Astrocyte (in vitro differentiated cells and primary cell): ENCODE measurements at regions not wholly inside any gene's neighbourhood (a gene's known extent, or its start where the extent isn't known, plus 50 kb on each side); places are given as distances from the start of the nearest gene placed in this dataset.

Experiments
- DNase-seq: peaks from one replicate; pipeline ENCODE4 v3.0.0-alpha.2; 2010; ENCODE audit warnings: low read depth
- FAIRE-seq: peaks from 2 replicates; lab custom pipeline; 2011; peaks lifted over from hg19 to GRCh38; lab: Jason Lieb, UNC
- H2AFZ ChIP-seq: 2 replicates; pipeline ENCODE4 v1.6.0; 2012; ENCODE audit warnings: low read depth, low read length, inconsistent platforms
- H3K27ac ChIP-seq: 2 replicates; pipeline ENCODE4 v1.5.1; 2011; ENCODE audit warnings: low read depth, low read length, inconsistent platforms
- H3K27me3 ChIP-seq: 2 replicates; pipeline ENCODE4 v1.6.0; 2011; ENCODE audit warnings: low read length, inconsistent platforms; ENCODE audit not compliant: insufficient read depth
- H3K36me3 ChIP-seq: 2 replicates; pipeline ENCODE4 v1.5.1; 2011; ENCODE audit warnings: low read length, inconsistent platforms; ENCODE audit not compliant: insufficient read depth
- H3K4me1 ChIP-seq: 2 replicates; pipeline ENCODE4 v1.5.1; 2011; ENCODE audit warnings: low read length, inconsistent platforms; ENCODE audit not compliant: insufficient read depth
- H3K4me2 ChIP-seq: 2 replicates; pipeline ENCODE4 v1.6.0; 2012; ENCODE audit warnings: low read length, inconsistent platforms
- H3K4me3 ChIP-seq: 2 replicates; pipeline ENCODE4 v1.5.1; 2011; ENCODE audit warnings: low read depth, mild to moderate bottlenecking, low read length, inconsistent platforms; ENCODE audit not compliant: insufficient read depth
- H3K79me2 ChIP-seq: 2 replicates; pipeline ENCODE4 v1.6.0; 2012; ENCODE audit warnings: mild to moderate bottlenecking, low read length, inconsistent platforms; ENCODE audit not compliant: insufficient read depth
- H3K9ac ChIP-seq: 2 replicates; pipeline ENCODE4 v1.6.0; 2012; ENCODE audit warnings: mild to moderate bottlenecking, low read length, inconsistent platforms
- H3K9me3 ChIP-seq: 2 replicates; pipeline ENCODE4 v1.5.1; 2012; ENCODE audit warnings: low read depth, mild to moderate bottlenecking, low read length, inconsistent platforms; ENCODE audit not compliant: insufficient read depth
- H4K20me1 ChIP-seq: 2 replicates; pipeline ENCODE4 v1.6.0; 2012; ENCODE audit warnings: low read length, inconsistent platforms; ENCODE audit not compliant: insufficient read depth
- H3K27ac Mint-ChIP-seq: one replicate; pipeline ENCODE4 v1.8.0; 2021; ENCODE audit warnings: mild to moderate bottlenecking, mixed read lengths; ENCODE audit not compliant: unreplicated experiment
- H3K27me3 Mint-ChIP-seq: one replicate; pipeline ENCODE4 v1.8.0; 2021; ENCODE audit warnings: low read depth, mixed read lengths; ENCODE audit not compliant: unreplicated experiment
- H3K36me3 Mint-ChIP-seq: one replicate; pipeline ENCODE4 v1.8.0; 2021; ENCODE audit warnings: low read depth, mixed read lengths; ENCODE audit not compliant: unreplicated experiment
- H3K4me1 Mint-ChIP-seq: one replicate; pipeline ENCODE4 v1.8.0; 2021; ENCODE audit warnings: low read depth, mixed read lengths; ENCODE audit not compliant: unreplicated experiment
- H3K4me3 Mint-ChIP-seq: one replicate; pipeline ENCODE4 v1.8.0; 2021; ENCODE audit warnings: mild to moderate bottlenecking, moderate library complexity, mixed read lengths; ENCODE audit not compliant: unreplicated experiment
- H3K9me3 Mint-ChIP-seq: one replicate; pipeline ENCODE4 v1.8.0; 2021; ENCODE audit warnings: mild to moderate bottlenecking, mixed read lengths; ENCODE audit not compliant: unreplicated experiment
- EZH2 ChIP-seq: IDR thresholded peaks from 2 replicates; pipeline ENCODE4 v1.6.1; 2012; ENCODE audit warnings: mild to moderate bottlenecking, low read length, inconsistent platforms; ENCODE audit not compliant: insufficient read depth
- TF ChIP-seq, protein P1 (sequence below): IDR thresholded peaks from 2 replicates; pipeline ENCODE4 v1.5.1; 2011; ENCODE audit warnings: low read depth, mild to moderate bottlenecking, inconsistent platforms, low read length, moderate library complexity; ENCODE audit not compliant: insufficient read depth

DNA sequence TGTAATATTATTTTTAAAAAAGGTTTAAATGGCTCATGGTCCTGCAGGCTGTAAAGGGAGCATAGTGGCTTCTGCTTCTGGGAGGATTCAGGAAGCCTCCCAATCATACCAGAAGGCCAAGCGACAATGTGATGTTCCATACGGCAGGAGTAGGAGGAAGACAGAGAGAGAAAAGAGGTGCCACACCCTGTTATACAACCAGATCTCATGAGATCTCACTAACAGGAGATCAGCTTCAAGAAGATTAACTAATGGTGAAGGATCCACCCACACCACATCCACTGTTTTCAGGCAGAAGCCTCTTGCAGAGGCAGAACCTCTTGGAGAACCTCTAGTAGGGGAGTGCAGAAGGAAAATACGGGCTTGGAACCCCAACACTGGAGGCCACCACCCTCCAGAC is 103.9 kb upstream of the TEKT4 start:
- Histone ChIP-seq H3K4me3 (no peak overlapping the region), H3K4me2 (no peak overlapping the region), H3K79me2 (no peaks in the 10 kb centered on the region), H4K20me1 (no peaks in the 10 kb centered on the region), H2AFZ (no peak overlapping the region), H3K27me3 (no peaks in the 10 kb centered on the region), H3K27ac (no peak overlapping the region), H3K9me3 (no peaks in the 10 kb centered on the region), H3K4me1 (no peaks in the 10 kb centered on the region), H3K36me3 (no peaks in the 10 kb centered on the region), H3K9ac (no peak overlapping the region)
- no peak overlapping the region for H3K27ac Mint-ChIP-seq
- FAIRE-seq (no peak), DNase-seq (no peak)
- H3K9me3 Mint-ChIP-seq = peaks cover 5% of the 10 kb centered on the region
- H3K4me1 Mint-ChIP-seq = no peaks in the 10 kb centered on the region
- no peaks in the 10 kb centered on the region for H3K36me3 Mint-ChIP-seq
- TF ChIP-seq, protein P1, sequence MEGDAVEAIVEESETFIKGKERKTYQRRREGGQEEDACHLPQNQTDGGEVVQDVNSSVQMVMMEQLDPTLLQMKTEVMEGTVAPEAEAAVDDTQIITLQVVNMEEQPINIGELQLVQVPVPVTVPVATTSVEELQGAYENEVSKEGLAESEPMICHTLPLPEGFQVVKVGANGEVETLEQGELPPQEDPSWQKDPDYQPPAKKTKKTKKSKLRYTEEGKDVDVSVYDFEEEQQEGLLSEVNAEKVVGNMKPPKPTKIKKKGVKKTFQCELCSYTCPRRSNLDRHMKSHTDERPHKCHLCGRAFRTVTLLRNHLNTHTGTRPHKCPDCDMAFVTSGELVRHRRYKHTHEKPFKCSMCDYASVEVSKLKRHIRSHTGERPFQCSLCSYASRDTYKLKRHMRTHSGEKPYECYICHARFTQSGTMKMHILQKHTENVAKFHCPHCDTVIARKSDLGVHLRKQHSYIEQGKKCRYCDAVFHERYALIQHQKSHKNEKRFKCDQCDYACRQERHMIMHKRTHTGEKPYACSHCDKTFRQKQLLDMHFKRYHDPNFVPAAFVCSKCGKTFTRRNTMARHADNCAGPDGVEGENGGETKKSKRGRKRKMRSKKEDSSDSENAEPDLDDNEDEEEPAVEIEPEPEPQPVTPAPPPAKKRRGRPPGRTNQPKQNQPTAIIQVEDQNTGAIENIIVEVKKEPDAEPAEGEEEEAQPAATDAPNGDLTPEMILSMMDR = no peak
- no peak for TF ChIP-seq EZH2
- no peak overlapping the region for H3K4me3 Mint-ChIP-seq
- peaks cover 66% of the 10 kb centered on the region for H3K27me3 Mint-ChIP-seq

DNA sequence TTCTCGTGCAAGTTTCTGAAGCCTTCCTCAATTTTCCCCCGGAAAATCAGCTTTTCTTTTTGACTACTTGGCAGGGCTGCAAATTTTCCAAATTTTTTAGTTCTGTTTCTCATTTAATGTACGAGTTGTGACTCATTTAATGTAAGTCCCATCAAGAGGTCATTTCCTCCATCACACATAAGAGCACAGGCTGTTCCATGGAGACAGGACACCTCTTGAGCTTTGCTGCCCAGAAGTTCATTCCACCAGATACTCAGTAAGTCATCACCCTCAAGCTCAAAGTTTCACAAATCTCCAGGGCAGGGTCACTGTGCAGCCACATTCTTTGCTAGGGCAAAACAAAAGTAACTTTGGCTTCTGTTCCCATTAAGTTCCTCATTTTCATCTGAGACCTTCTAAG is 101.5 kb upstream of the TEKT4 start:
- no peak overlapping the region for H2AFZ ChIP-seq

DNA sequence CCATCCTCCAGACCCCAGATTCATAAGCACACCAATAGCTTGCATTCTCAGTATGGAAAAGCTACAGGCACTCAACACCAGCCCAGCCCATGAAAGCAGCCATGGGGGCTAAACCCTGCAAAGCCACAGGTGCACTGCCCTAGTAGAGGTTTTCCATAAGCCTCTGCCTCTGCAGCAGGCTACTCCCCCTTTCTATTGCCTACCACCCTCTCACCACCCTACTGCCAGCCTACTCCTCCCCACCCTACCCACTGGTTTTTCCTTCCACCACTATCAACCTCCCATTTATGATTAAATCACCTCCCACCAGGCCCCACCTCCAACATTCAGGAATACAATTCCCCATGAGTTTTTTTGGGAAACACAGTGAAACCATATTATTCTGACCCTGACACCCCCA is 96.4 kb upstream of the TEKT4 start:
- FAIRE-seq (no peak), DNase-seq (no peak)
- Mint-ChIP-seq H3K27ac (no peak overlapping the region), H3K36me3 (no peaks in the 10 kb centered on the region), H3K27me3 (peaks cover 68% of the 10 kb centered on the region), H3K4me3 (no peak overlapping the region), H3K4me1 (no peaks in the 10 kb centered on the region), H3K9me3 (no peaks in the 10 kb centered on the region)
- Histone ChIP-seq H2AFZ (no peak overlapping the region), H3K9me3 (no peaks in the 10 kb centered on the region), H3K27me3 (no peaks in the 10 kb centered on the region), H3K4me1 (no peaks in the 10 kb centered on the region), H3K4me2 (no peak overlapping the region), H3K36me3 (no peaks in the 10 kb centered on the region), H3K4me3 (no peak overlapping the region), H3K27ac (no peak overlapping the region), H4K20me1 (no peaks in the 10 kb centered on the region), H3K79me2 (no peaks in the 10 kb centered on the region), H3K9ac (no peak overlapping the region)
- TF ChIP-seq, protein P1 = no peak
- TF ChIP-seq EZH2 = no peak

More for the DNA sequence above, 101.5 kb upstream of the TEKT4 start:
- Mint-ChIP-seq H3K36me3 (no peaks in the 10 kb centered on the region), H3K9me3 (no peaks in the 10 kb centered on the region), H3K27me3 (peaks cover 67% of the 10 kb centered on the region), H3K4me3 (no peak overlapping the region), H3K27ac (no peak overlapping the region), H3K4me1 (no peaks in the 10 kb centered on the region)
- DNase-seq (no peak), FAIRE-seq (no peak)
- no peak overlapping the region for H3K4me3 ChIP-seq
- H3K4me2 ChIP-seq = no peak overlapping the region
- H4K20me1 ChIP-seq = no peaks in the 10 kb centered on the region
- H3K4me1 ChIP-seq = no peaks in the 10 kb centered on the region
- no peaks in the 10 kb centered on the region for H3K9me3 ChIP-seq
- H3K79me2 ChIP-seq = no peaks in the 10 kb centered on the region
- H3K27me3 ChIP-seq = no peaks in the 10 kb centered on the region
- no peak overlapping the region for H3K27ac ChIP-seq
- H3K9ac ChIP-seq = no peak overlapping the region
- no peaks in the 10 kb centered on the region for H3K36me3 ChIP-seq
- no peak for TF ChIP-seq EZH2
- TF ChIP-seq, protein P1 = no peak
